ENCODE measurements at regions not wholly inside any gene's neighbourhood (a gene's known extent, or its start where the extent isn't known, plus 50 kb on each side); places are given as distances from the start of the nearest gene placed in this dataset.

DNA sequence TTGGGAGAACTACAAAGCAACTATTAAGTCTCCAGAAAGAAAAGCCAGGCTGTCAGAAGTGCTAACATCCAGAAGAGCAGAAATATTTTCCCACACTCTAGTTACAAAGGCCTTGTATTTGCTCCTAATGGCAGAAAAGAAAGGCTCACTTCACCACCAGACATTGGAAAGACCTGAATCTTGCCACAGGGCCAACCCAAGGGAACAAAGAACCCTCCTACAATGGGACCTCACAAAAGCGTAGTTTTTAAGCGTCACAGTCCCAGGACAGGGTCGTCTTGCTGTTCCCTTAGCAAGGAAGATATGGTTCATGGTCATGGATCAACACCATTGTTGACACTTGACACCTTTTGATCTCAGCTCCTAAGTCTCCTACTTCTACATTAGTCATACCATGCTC is 119.1 kb downstream of the RPS29 start:
- Histone ChIP-seq H3K18ac (ENCODE audit: low read length) (no peak overlapping the region), H3K79me1 (ENCODE audit: low read length) (no peaks in the 10 kb centered on the region), H3K4me3 (ENCODE audit: low read depth, low read length) (no peak overlapping the region), H4K91ac (ENCODE audit: low read depth, low read length) (no peak overlapping the region), H3K14ac (ENCODE audit: low read length) (no peak overlapping the region), H3K4me1 (ENCODE audit: control insufficient read depth in 1 of 2, insufficient read depth in 2 of 2, low read length in 2 of 2) (no peaks in the 10 kb centered on the region), H2AK5ac (ENCODE audit: low read length) (no peak overlapping the region), H3K27me3 (ENCODE audit: insufficient read depth, low read length) (no peaks in the 10 kb centered on the region), H3K23ac (ENCODE audit: low read length) (no peak overlapping the region), H2AFZ (ENCODE audit: insufficient read depth, low read length, poor library complexity) (no peak overlapping the region), H3K4ac (ENCODE audit: low read depth, low read length) (no peak overlapping the region), H3K9me3 (ENCODE audit: insufficient read depth, low read depth, low read length) (no peaks in the 10 kb centered on the region), H3K4me2 (ENCODE audit: low read length) (no peak overlapping the region), H2BK12ac (ENCODE audit: low read length) (no peak overlapping the region), H3K36me3 (ENCODE audit: control insufficient read depth in 1 of 2, insufficient read depth in 2 of 2, low read length in 2 of 2) (no peaks in the 10 kb centered on the region), H3K27ac (ENCODE audit: low read depth, low read length) (no peak overlapping the region), H3K9ac (ENCODE audit: low read length) (no peak overlapping the region), H2BK5ac (ENCODE audit: low read depth, low read length, poor library complexity) (no peak overlapping the region), H4K12ac (ENCODE audit: low read depth, low read length) (no peak overlapping the region), H2BK120ac (ENCODE audit: insufficient read depth, low read length, poor library complexity) (no peak overlapping the region), H3K79me2 (ENCODE audit: control insufficient read depth, insufficient read depth, low read length, poor library complexity) (no peaks in the 10 kb centered on the region), H4K8ac (ENCODE audit: low read depth, low read length) (no peak overlapping the region)
- no CpG with 5 or more reads among the region's 3 CpGs for WGBS (ENCODE audit: extremely low coverage, insufficient coverage, insufficient read length)
- DNase-seq: no peak

DNA sequence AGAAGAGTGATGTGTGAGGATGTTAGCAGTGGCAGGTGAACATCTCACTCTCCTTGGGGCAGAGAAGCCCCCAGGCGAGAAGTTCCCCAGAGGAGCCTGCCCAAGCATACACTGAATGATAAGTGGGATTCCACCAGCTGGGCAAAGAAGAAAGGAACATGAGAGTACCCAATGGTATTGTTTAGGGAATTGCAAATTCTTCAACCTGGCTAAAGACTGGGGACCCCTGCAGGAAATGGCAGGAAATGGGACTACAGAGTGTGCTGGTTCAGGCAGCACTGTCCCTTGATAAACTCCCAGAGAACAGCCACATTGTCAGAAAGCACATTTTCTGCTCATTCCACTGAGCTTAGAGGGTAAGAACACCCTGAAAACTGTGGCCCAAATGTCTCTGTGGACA is 121.3 kb downstream of the RPS29 start:
- Histone ChIP-seq H3K27me3 (ENCODE audit: insufficient read depth, low read length) (no peaks in the 10 kb centered on the region), H3K14ac (ENCODE audit: low read length) (no peak overlapping the region), H3K9me3 (ENCODE audit: insufficient read depth, low read depth, low read length) (no peaks in the 10 kb centered on the region), H4K91ac (ENCODE audit: low read depth, low read length) (no peak overlapping the region), H3K79me1 (ENCODE audit: low read length) (no peaks in the 10 kb centered on the region), H3K27ac (ENCODE audit: low read depth, low read length) (no peak overlapping the region), H3K4me1 (ENCODE audit: control insufficient read depth in 1 of 2, insufficient read depth in 2 of 2, low read length in 2 of 2) (no peaks in the 10 kb centered on the region), H3K4ac (ENCODE audit: low read depth, low read length) (no peak overlapping the region), H2BK5ac (ENCODE audit: low read depth, low read length, poor library complexity) (no peak overlapping the region), H4K8ac (ENCODE audit: low read depth, low read length) (no peak overlapping the region), H3K23ac (ENCODE audit: low read length) (no peak overlapping the region), H4K12ac (ENCODE audit: low read depth, low read length) (no peak overlapping the region), H3K79me2 (ENCODE audit: control insufficient read depth, insufficient read depth, low read length, poor library complexity) (no peaks in the 10 kb centered on the region), H2BK120ac (ENCODE audit: insufficient read depth, low read length, poor library complexity) (no peak overlapping the region), H3K4me3 (ENCODE audit: low read depth, low read length) (no peak overlapping the region), H3K9ac (ENCODE audit: low read length) (no peak overlapping the region), H2AK5ac (ENCODE audit: low read length) (no peak overlapping the region), H3K4me2 (ENCODE audit: low read length) (no peak overlapping the region), H2BK12ac (ENCODE audit: low read length) (no peak overlapping the region), H2AFZ (ENCODE audit: insufficient read depth, low read length, poor library complexity) (no peak overlapping the region), H3K18ac (ENCODE audit: low read length) (no peak overlapping the region), H3K36me3 (ENCODE audit: control insufficient read depth in 1 of 2, insufficient read depth in 2 of 2, low read length in 2 of 2) (no peaks in the 10 kb centered on the region)
- no peak for DNase-seq
- no CpG with 5 or more reads among the region's 1 CpG for WGBS (ENCODE audit: extremely low coverage, insufficient coverage, insufficient read length)

DNA sequence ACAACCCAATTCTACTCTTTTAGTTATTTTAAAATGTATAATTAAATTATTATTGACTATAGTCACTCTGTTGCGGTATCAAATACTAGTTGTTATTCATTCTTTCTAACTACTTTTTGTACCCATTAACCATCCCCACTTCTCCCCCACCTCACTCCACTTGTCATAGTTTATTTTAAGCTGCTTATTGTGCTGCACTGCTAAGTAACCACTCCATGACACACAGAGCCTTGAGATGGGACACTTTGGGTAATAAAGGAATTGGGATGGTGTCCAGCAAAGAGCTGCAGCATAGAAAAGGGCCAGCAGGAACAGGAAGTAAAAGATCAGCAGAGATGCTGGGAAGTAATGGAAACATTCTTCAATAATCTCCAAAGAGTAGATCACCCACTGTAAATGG is 123.0 kb downstream of the RPS29 start:
- no peak overlapping the region for H4K12ac ChIP-seq (ENCODE audit: low read depth, low read length)
- DNase-seq: no peak
- no peak overlapping the region for H3K14ac ChIP-seq (ENCODE audit: low read length)
- H3K27me3 ChIP-seq (ENCODE audit: insufficient read depth, low read length): no peaks in the 10 kb centered on the region
- no peak overlapping the region for H3K4me3 ChIP-seq (ENCODE audit: low read depth, low read length)
- no peak overlapping the region for H3K27ac ChIP-seq (ENCODE audit: low read depth, low read length)
- no peak overlapping the region for H4K91ac ChIP-seq (ENCODE audit: low read depth, low read length)
- H3K23ac ChIP-seq (ENCODE audit: low read length): no peak overlapping the region
- no peak overlapping the region for H2AK5ac ChIP-seq (ENCODE audit: low read length)
- no peaks in the 10 kb centered on the region for H3K9me3 ChIP-seq (ENCODE audit: insufficient read depth, low read depth, low read length)
- no peaks in the 10 kb centered on the region for H3K4me1 ChIP-seq (ENCODE audit: control insufficient read depth in 1 of 2, insufficient read depth in 2 of 2, low read length in 2 of 2)
- no peak overlapping the region for H3K18ac ChIP-seq (ENCODE audit: low read length)
- no peak overlapping the region for H3K9ac ChIP-seq (ENCODE audit: low read length)
- no peaks in the 10 kb centered on the region for H3K36me3 ChIP-seq (ENCODE audit: control insufficient read depth in 1 of 2, insufficient read depth in 2 of 2, low read length in 2 of 2)
- H3K79me1 ChIP-seq (ENCODE audit: low read length): no peaks in the 10 kb centered on the region
- H2AFZ ChIP-seq (ENCODE audit: insufficient read depth, low read length, poor library complexity): no peak overlapping the region
- no peak overlapping the region for H4K8ac ChIP-seq (ENCODE audit: low read depth, low read length)
- no peak overlapping the region for H2BK120ac ChIP-seq (ENCODE audit: insufficient read depth, low read length, poor library complexity)
- WGBS (ENCODE audit: extremely low coverage, insufficient coverage, insufficient read length): no CpG with 5 or more reads among the region's 1 CpG
- H3K4me2 ChIP-seq (ENCODE audit: low read length): no peak overlapping the region
- H2BK12ac ChIP-seq (ENCODE audit: low read length): no peak overlapping the region
- H2BK5ac ChIP-seq (ENCODE audit: low read depth, low read length, poor library complexity): no peak overlapping the region
- no peaks in the 10 kb centered on the region for H3K79me2 ChIP-seq (ENCODE audit: control insufficient read depth, insufficient read depth, low read length, poor library complexity)
- no peak overlapping the region for H3K4ac ChIP-seq (ENCODE audit: low read depth, low read length)

DNA sequence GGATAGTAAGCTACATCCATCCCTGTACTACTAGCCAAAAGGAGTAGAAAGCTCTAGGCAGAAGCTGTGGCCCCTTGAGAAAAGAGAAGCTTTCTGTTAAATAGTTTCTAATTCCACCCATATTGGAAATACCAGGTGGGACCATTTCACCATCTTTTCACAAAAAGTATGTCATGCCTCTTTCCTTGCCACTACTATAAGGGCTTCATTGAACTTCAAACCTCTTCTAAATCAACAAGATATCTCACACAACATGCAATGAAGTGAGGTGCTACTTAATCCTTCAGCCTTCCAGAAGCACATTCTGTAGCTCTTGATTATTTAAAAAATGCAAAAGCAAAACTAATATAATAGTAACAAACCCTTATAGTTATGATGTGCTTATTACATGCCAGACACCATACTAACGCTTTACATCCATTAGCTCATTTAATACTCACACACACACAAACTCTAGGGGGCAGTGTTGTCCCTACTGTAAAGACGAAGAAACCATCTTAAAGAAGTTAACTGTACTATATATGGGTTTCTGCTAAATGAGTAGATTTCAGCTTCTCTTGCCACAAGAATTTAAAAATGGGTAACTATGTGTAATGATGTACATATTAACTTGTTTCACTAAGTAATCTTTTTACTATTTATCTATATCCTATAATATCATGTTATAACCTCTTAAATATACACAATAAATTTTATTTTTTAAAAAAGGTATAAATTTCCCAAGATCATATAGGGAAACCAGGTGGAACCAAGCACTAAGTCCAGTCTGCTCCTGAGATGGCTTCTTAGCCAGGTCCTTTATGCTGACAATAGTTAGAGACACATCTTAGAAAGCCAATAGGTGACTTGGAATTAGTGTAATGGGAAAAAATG is 124.4 kb downstream of the RPS29 start:
- no peak overlapping the region for H3K9ac ChIP-seq (ENCODE audit: low read length)
- peak; percentile 61 to 94 for DNase-seq
- H3K4me2 ChIP-seq (ENCODE audit: low read length): no peak overlapping the region
- no peaks in the 10 kb centered on the region for H3K9me3 ChIP-seq (ENCODE audit: insufficient read depth, low read depth, low read length)
- no peak overlapping the region for H2BK12ac ChIP-seq (ENCODE audit: low read length)
- H3K23ac ChIP-seq (ENCODE audit: low read length): no peak overlapping the region
- H3K27ac ChIP-seq (ENCODE audit: low read depth, low read length): no peak overlapping the region
- no peak overlapping the region for H3K14ac ChIP-seq (ENCODE audit: low read length)
- no peak overlapping the region for H3K4ac ChIP-seq (ENCODE audit: low read depth, low read length)
- H4K8ac ChIP-seq (ENCODE audit: low read depth, low read length): no peak overlapping the region
- H3K79me2 ChIP-seq (ENCODE audit: control insufficient read depth, insufficient read depth, low read length, poor library complexity): no peaks in the 10 kb centered on the region
- H3K4me1 ChIP-seq (ENCODE audit: control insufficient read depth in 1 of 2, insufficient read depth in 2 of 2, low read length in 2 of 2): no peaks in the 10 kb centered on the region
- H3K79me1 ChIP-seq (ENCODE audit: low read length): no peaks in the 10 kb centered on the region
- H4K91ac ChIP-seq (ENCODE audit: low read depth, low read length): no peak overlapping the region
- no peaks in the 10 kb centered on the region for H3K27me3 ChIP-seq (ENCODE audit: insufficient read depth, low read length)
- no peak overlapping the region for H2AFZ ChIP-seq (ENCODE audit: insufficient read depth, low read length, poor library complexity)
- H2AK5ac ChIP-seq (ENCODE audit: low read length): no peak overlapping the region
- no peak overlapping the region for H4K12ac ChIP-seq (ENCODE audit: low read depth, low read length)
- no peak overlapping the region for H2BK120ac ChIP-seq (ENCODE audit: insufficient read depth, low read length, poor library complexity)
- H3K36me3 ChIP-seq (ENCODE audit: control insufficient read depth in 1 of 2, insufficient read depth in 2 of 2, low read length in 2 of 2): no peaks in the 10 kb centered on the region
- WGBS (ENCODE audit: extremely low coverage, insufficient coverage, insufficient read length): no CpG with 5 or more reads among the region's 2 CpGs
- no peak overlapping the region for H2BK5ac ChIP-seq (ENCODE audit: low read depth, low read length, poor library complexity)
- H3K4me3 ChIP-seq (ENCODE audit: low read depth, low read length): no peak overlapping the region
- H3K18ac ChIP-seq (ENCODE audit: low read length): no peak overlapping the region
